H9 (cell line): ENCODE measurements at regions not wholly inside any gene's neighbourhood (a gene's known extent, or its start where the extent isn't known, plus 50 kb on each side); places are given as distances from the start of the nearest gene placed in this dataset.

Source experiments
- DNase-seq: peaks from one replicate; pipeline ENCODE4 v3.0.0-alpha.2; 2017
- H2AFZ ChIP-seq: one replicate; pipeline ENCODE4 v1.6.1; 2013; ENCODE audit warnings: mild to moderate bottlenecking, low read length, control low read depth, moderate library complexity
- H2AK5ac ChIP-seq: 2 replicates; pipeline ENCODE4 v1.6.1; 2013; ENCODE audit warnings: low read length, control low read depth, mixed read lengths; ENCODE audit not compliant: insufficient read length
- H2BK120ac ChIP-seq: one replicate; pipeline ENCODE4 v1.6.1; 2013; ENCODE audit warnings: low read depth, mild to moderate bottlenecking, low read length, control low read depth, inconsistent platforms; ENCODE audit not compliant: poor library complexity, severe bottlenecking
- H2BK12ac ChIP-seq: 2 replicates; pipeline ENCODE4 v1.6.1; 2013; ENCODE audit warnings: low read length, control low read depth, mixed read lengths, low read depth; ENCODE audit not compliant: insufficient read length
- H2BK15ac ChIP-seq: 2 replicates; pipeline ENCODE4 v1.6.1; 2013; ENCODE audit warnings: low read depth, low read length, control low read depth
- H2BK20ac ChIP-seq: one replicate; pipeline ENCODE4 v1.6.1; 2013; ENCODE audit warnings: low read depth, mild to moderate bottlenecking, low read length, control low read depth, inconsistent platforms; ENCODE audit not compliant: poor library complexity, severe bottlenecking
- H2BK5ac ChIP-seq: 2 replicates; pipeline ENCODE4 v1.6.1; 2013; ENCODE audit warnings: low read length, control low read depth, mixed read lengths; ENCODE audit not compliant: insufficient read length
- H3K14ac ChIP-seq: 2 replicates; pipeline ENCODE4 v1.6.1; 2013; ENCODE audit warnings: low read length, control low read depth; ENCODE audit not compliant: insufficient read depth
- H3K18ac ChIP-seq: 2 replicates; pipeline ENCODE4 v1.6.1; 2013; ENCODE audit warnings: low read depth, mild to moderate bottlenecking, mixed read lengths, low read length, control low read depth; ENCODE audit not compliant: insufficient read length
- H3K23ac ChIP-seq: 2 replicates; pipeline ENCODE4 v1.6.1; 2013; ENCODE audit warnings: low read length, control low read depth, mixed read lengths, low read depth; ENCODE audit not compliant: insufficient read length
- H3K23me2 ChIP-seq: 2 replicates; pipeline ENCODE4 v1.6.1; 2013; ENCODE audit warnings: low read depth, mild to moderate bottlenecking, mixed read lengths, low read length, control low read depth; ENCODE audit not compliant: insufficient read length, poor library complexity, severe bottlenecking
- H3K27ac ChIP-seq: 2 replicates; pipeline ENCODE4 v1.5.1; 2013; ENCODE audit warnings: low read length, control low read depth, mixed read lengths, low read depth; ENCODE audit not compliant: insufficient read length
- H3K27me3 ChIP-seq: 2 replicates; pipeline ENCODE4 v1.6.1; 2013; ENCODE audit warnings: low read length, control low read depth, inconsistent platforms; ENCODE audit not compliant: insufficient read depth
- H3K4ac ChIP-seq: 2 replicates; pipeline ENCODE4 v1.6.1; 2013; ENCODE audit warnings: low read depth, mild to moderate bottlenecking, control low read depth, inconsistent platforms, low read length, moderate library complexity
- H3K4me1 ChIP-seq: 2 replicates; pipeline ENCODE4 v1.6.1; 2013; ENCODE audit warnings: low read length, control low read depth, inconsistent platforms; ENCODE audit not compliant: insufficient read depth
- H3K4me2 ChIP-seq: 2 replicates; pipeline ENCODE4 v1.6.1; 2013; ENCODE audit warnings: low read length, control low read depth, mixed read lengths; ENCODE audit not compliant: insufficient read length, insufficient read depth
- H3K56ac ChIP-seq: 2 replicates; pipeline ENCODE4 v1.6.1; 2013; ENCODE audit warnings: low read depth, mild to moderate bottlenecking, mixed read lengths, low read length, control low read depth; ENCODE audit not compliant: insufficient read length
- H3K79me1 ChIP-seq: 2 replicates; pipeline ENCODE4 v1.6.1; 2013; ENCODE audit warnings: low read depth, mild to moderate bottlenecking, moderate library complexity, low read length, control low read depth, inconsistent platforms; ENCODE audit not compliant: insufficient read depth, poor library complexity, severe bottlenecking
- H3K79me2 ChIP-seq: 2 replicates; pipeline ENCODE4 v1.6.1; 2013; ENCODE audit warnings: low read length, control low read depth, inconsistent platforms; ENCODE audit not compliant: insufficient read depth
- H3K9ac ChIP-seq: 2 replicates; pipeline ENCODE4 v1.6.1; 2013; ENCODE audit warnings: low read length, control low read depth, mixed read lengths; ENCODE audit not compliant: insufficient read length; ENCODE audit errors: extremely low read depth
- H3K9me3 ChIP-seq: one replicate; pipeline ENCODE4 v1.6.1; 2013; ENCODE audit warnings: low read depth, low read length, inconsistent platforms; ENCODE audit not compliant: control insufficient read depth
- H3T11ph ChIP-seq: one replicate; pipeline ENCODE4 v1.6.1; 2013; ENCODE audit warnings: mild to moderate bottlenecking, low read length, control low read depth, inconsistent platforms
- H4K20me1 ChIP-seq: one replicate; pipeline ENCODE4 v1.6.1; 2013; ENCODE audit not compliant: control insufficient read depth, insufficient read length, insufficient read depth
- H4K5ac ChIP-seq: 2 replicates; pipeline ENCODE4 v1.6.1; 2013; ENCODE audit warnings: low read depth, mild to moderate bottlenecking, mixed read lengths, low read length, control low read depth; ENCODE audit not compliant: insufficient read length
- H4K8ac ChIP-seq: replicated peaks from 2 replicates; pipeline ENCODE4 v1.6.1; 2013; ENCODE audit warnings: low read length, control low read depth, mixed read lengths, low read depth; ENCODE audit not compliant: insufficient read length
- H4K91ac ChIP-seq: 2 replicates; pipeline ENCODE4 v1.6.1; 2013; ENCODE audit warnings: low read depth, mild to moderate bottlenecking, moderate library complexity, mixed read lengths, low read length, control low read depth; ENCODE audit not compliant: insufficient read length
- H3K27ac Mint-ChIP-seq, 3 experiments: 2 replicates in 2 of 3; 3 replicates in 1 of 3; pipeline ENCODE4 v1.8.0; 2020 to 2021; ENCODE audit warnings: mixed read lengths in 3 of 3, mild to moderate bottlenecking in 1 of 3, moderate library complexity in 1 of 3
- H3K27me3 Mint-ChIP-seq: 2 replicates; pipeline ENCODE4 v1.8.0; 2021; ENCODE audit warnings: low read depth, mild to moderate bottlenecking, moderate library complexity, mixed read lengths
- H3K36me3 Mint-ChIP-seq, 3 experiments: 2 replicates in 2 of 3; 3 replicates in 1 of 3; pipeline ENCODE4 v1.8.0; 2020 to 2021; ENCODE audit warnings: low read depth in 3 of 3, mixed read lengths in 3 of 3; ENCODE audit not compliant: insufficient read depth in 1 of 3
- H3K4me1 Mint-ChIP-seq, 2 experiments: 2 replicates each; pipeline ENCODE4 v1.8.0; 2020; ENCODE audit warnings: mixed read lengths in 2 of 2
- H3K4me3 Mint-ChIP-seq, 2 experiments: 2 replicates in 1 of 2; 3 replicates in 1 of 2; pipeline ENCODE4 v1.8.0; 2020 to 2021; ENCODE audit warnings: mild to moderate bottlenecking in 2 of 2, mixed read lengths in 2 of 2, moderate library complexity in 1 of 2
- H3K9me3 Mint-ChIP-seq, 2 experiments: 2 replicates in 1 of 2; 3 replicates in 1 of 2; pipeline ENCODE4 v1.8.0; 2020; ENCODE audit warnings: mild to moderate bottlenecking in 2 of 2, mixed read lengths in 2 of 2, moderate library complexity in 1 of 2
- CTCF ChIP-seq: fragments of 200-600 bp; sonication (generic); conservative IDR thresholded peaks from 3 replicates; pipeline ENCODE4 v1.8.0; 2021; ENCODE audit warnings: antibody characterized with exemption, mild to moderate bottlenecking
- WGBS: extraction: QIAGEN DNeasy Blood & Tissue Kit; methylation state at CpG from one replicate; pipeline ENCODE4 v1.1.7; 2013; ENCODE audit warnings: missing lambda C conversion rate, low lambda C conversion rate, mixed read lengths; ENCODE audit not compliant: insufficient read length; ENCODE audit errors: extremely low coverage; 5-methylcytosine and 5-hydroxymethylcytosine counted together

- H3K18ac ChIP-seq = no peak overlapping the region
- H3K27ac ChIP-seq = no peak overlapping the region
- no peak overlapping the region for H3K23ac ChIP-seq
- no peak overlapping the region for H2BK120ac ChIP-seq
- no peaks in the 10 kb centered on the region for H3K79me2 ChIP-seq
- no peak overlapping the region for H4K5ac ChIP-seq
- no peak overlapping the region for H3K9ac ChIP-seq
- H3K4me2 ChIP-seq = no peak overlapping the region
- H3K9me3 ChIP-seq = no peaks in the 10 kb centered on the region
- no peaks in the 10 kb centered on the region for H3K27me3 ChIP-seq
- WGBS = no CpG with 5 or more reads among the region's 1 CpG
- no peak overlapping the region for H2AFZ ChIP-seq
- no peak overlapping the region for H2AK5ac ChIP-seq
- H3T11ph ChIP-seq = no peak overlapping the region
- no peak for DNase-seq
- H3K4me1 ChIP-seq = no peaks in the 10 kb centered on the region; the same call in 1 of the 2 replicates
- no peak overlapping the region for H3K14ac ChIP-seq
- Mint-ChIP-seq H3K4me1 (peaks cover 13 to 16% of the 10 kb centered on the region in 2 experiments), H3K27ac (no peak overlapping the region), H3K4me3 (no peak overlapping the region), H3K36me3 (0 out of 7 replicates have a peak, but pooled peaks cover 0 to 3% (median 0%) of the 10 kb centered on the region in 3 experiments), H3K27me3 (no peaks in the 10 kb centered on the region; the same call in 1 of the 2 replicates), H3K9me3 (no peaks in the 10 kb centered on the region)
- H2BK15ac ChIP-seq = no peak overlapping the region
- no peaks in the 10 kb centered on the region for H4K20me1 ChIP-seq
- no peak overlapping the region for H4K91ac ChIP-seq
- TF ChIP-seq CTCF = no peak
- no peak overlapping the region for H2BK20ac ChIP-seq
- H3K23me2 ChIP-seq = no peaks in the 10 kb centered on the region
- H4K8ac ChIP-seq = no peak overlapping the region
- H3K4ac ChIP-seq = no peak overlapping the region
- no peak overlapping the region for H2BK12ac ChIP-seq
- H2BK5ac ChIP-seq = no peak overlapping the region
- no peak overlapping the region for H3K56ac ChIP-seq
- H3K79me1 ChIP-seq = no peaks in the 10 kb centered on the region
Observed at GRCh38 chr15:96887730-96888129, 557.2 kb downstream of the NR2F2 start.
